DND-41 (cell line): ENCODE measurements at regions not wholly inside any gene's neighbourhood (a gene's known extent, or its start where the extent isn't known, plus 50 kb on each side); places are given as distances from the start of the nearest gene placed in this dataset.

Experiments used
- CTCF ChIP-seq: IDR thresholded peaks from 2 replicates; pipeline ENCODE4 v1.5.1; 2012; ENCODE audit warnings: borderline replicate concordance, low read length, moderate library complexity, mild to moderate bottlenecking; ENCODE audit not compliant: poor library complexity, severe bottlenecking; ENCODE audit errors: extremely low read depth
- EZH2 ChIP-seq: IDR thresholded peaks from 3 replicates; pipeline ENCODE4 v1.6.1; 2012; ENCODE audit warnings: borderline replicate concordance, low read depth, mild to moderate bottlenecking, moderate library complexity, low read length, inconsistent platforms; ENCODE audit not compliant: severe bottlenecking

GRCh38 chr13:47111499-47111898, 214.6 kb upstream of the HTR2A start:
- TF ChIP-seq CTCF, result no peak
- no peak for TF ChIP-seq EZH2
